Mesothelial cell of epicardium (in vitro differentiated cells): ENCODE measurements at regions not wholly inside any gene's neighbourhood (a gene's known extent, or its start where the extent isn't known, plus 50 kb on each side); places are given as distances from the start of the nearest gene placed in this dataset.

Experiments
- DNase-seq, 2 experiments: peaks; one replicate each; pipeline ENCODE4 v3.0.0; 2021; ENCODE audit warnings: low spot score in 2 of 2; ENCODE audit not compliant: unreplicated experiment in 2 of 2
- H3K27ac Mint-ChIP-seq: 2 replicates; pipeline ENCODE4 v1.8.0; 2021; ENCODE audit warnings: mixed read lengths
- H3K27me3 Mint-ChIP-seq: 2 replicates; pipeline ENCODE4 v1.8.0; 2021; ENCODE audit warnings: low read depth, mixed read lengths
- H3K36me3 Mint-ChIP-seq: 2 replicates; pipeline ENCODE4 v1.8.0; 2021; ENCODE audit warnings: mixed read lengths
- H3K4me1 Mint-ChIP-seq: 2 replicates; pipeline ENCODE4 v1.8.0; 2021; ENCODE audit warnings: mixed read lengths
- H3K4me3 Mint-ChIP-seq: 2 replicates; pipeline ENCODE4 v1.8.0; 2021; ENCODE audit warnings: mild to moderate bottlenecking, moderate library complexity, mixed read lengths
- H3K9me3 Mint-ChIP-seq: 2 replicates; pipeline ENCODE4 v1.8.0; 2021; ENCODE audit warnings: mixed read lengths
- CTCF ChIP-seq: fragments of 200-600 bp; sonication (generic); IDR thresholded peaks from one replicate; pipeline ENCODE4 v1.5.0; 2021; ENCODE audit warnings: antibody characterized with exemption; ENCODE audit not compliant: unreplicated experiment

DNA sequence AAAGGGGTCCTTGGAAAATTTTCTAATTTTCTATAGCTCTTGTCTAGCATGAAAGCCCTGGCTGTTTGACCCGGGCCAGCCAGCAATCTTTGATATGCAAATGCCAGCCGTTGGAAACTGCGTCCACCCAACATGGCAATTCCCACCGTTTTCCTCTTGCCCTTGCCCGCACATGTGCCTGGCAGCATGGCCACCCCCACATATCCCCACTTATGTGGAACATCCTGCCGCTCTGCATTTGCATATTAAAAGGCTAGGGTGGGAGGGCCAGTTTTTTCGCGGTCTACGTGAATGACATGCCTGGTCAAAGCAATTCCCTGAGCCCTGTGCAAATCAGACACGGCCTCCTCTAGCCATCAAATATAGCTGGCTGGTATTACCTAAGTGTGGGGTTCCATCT lies 110.3 kb upstream of the TDRD3 start:
- Mint-ChIP-seq H3K9me3 (peaks cover 3% of the 10 kb centered on the region), H3K4me3 (no peak overlapping the region), H3K4me1 (peaks cover 59% of the 10 kb centered on the region), H3K27me3 (no peaks in the 10 kb centered on the region), H3K27ac (peak overlapping the region; percentile 95), H3K36me3 (no peaks in the 10 kb centered on the region)
- DNase-seq: no peak
- no peak for TF ChIP-seq CTCF

DNA sequence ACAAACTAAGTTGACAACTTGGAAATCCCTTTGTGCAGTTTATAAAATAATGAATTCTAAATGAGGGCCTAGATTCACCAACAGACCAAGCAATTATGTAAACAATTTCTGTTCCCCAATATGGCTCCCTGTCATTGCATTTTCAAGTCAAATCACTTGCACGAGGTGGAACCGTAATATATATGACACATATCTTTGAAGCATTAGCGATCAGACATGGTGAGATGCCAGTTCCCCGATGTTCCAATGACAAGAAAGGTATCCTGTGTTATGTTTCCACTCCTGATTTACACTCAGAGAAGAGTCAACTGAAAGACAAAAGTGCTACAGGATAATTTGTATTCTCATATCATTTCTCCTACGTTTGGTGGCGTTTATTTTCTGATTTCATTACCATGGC lies 108.5 kb upstream of the TDRD3 start:
- Mint-ChIP-seq H3K27me3 (no peaks in the 10 kb centered on the region), H3K9me3 (peaks cover 3% of the 10 kb centered on the region), H3K27ac (peak overlapping the region; percentile 35), H3K36me3 (no peaks in the 10 kb centered on the region), H3K4me3 (no peak overlapping the region), H3K4me1 (peaks cover 60% of the 10 kb centered on the region)
- no peak for TF ChIP-seq CTCF
- no peak for DNase-seq

- no peak overlapping the region for H3K27ac Mint-ChIP-seq
- H3K27me3 Mint-ChIP-seq: no peaks in the 10 kb centered on the region
- H3K4me3 Mint-ChIP-seq: no peak overlapping the region
- peaks cover 7% of the 10 kb centered on the region for H3K4me1 Mint-ChIP-seq
- DNase-seq: no peak
- peaks cover 3% of the 10 kb centered on the region for H3K36me3 Mint-ChIP-seq
- TF ChIP-seq CTCF: no peak
- H3K9me3 Mint-ChIP-seq: peaks cover 13% of the 10 kb centered on the region
These were observed 93.9 kb upstream of the TDRD3 start for GRCh38 chr13:60303166-60303565.

- no peaks in the 10 kb centered on the region for H3K27me3 Mint-ChIP-seq
These were observed 85.5 kb upstream of the TDRD3 start for GRCh38 chr13:60311527-60311926.

DNA sequence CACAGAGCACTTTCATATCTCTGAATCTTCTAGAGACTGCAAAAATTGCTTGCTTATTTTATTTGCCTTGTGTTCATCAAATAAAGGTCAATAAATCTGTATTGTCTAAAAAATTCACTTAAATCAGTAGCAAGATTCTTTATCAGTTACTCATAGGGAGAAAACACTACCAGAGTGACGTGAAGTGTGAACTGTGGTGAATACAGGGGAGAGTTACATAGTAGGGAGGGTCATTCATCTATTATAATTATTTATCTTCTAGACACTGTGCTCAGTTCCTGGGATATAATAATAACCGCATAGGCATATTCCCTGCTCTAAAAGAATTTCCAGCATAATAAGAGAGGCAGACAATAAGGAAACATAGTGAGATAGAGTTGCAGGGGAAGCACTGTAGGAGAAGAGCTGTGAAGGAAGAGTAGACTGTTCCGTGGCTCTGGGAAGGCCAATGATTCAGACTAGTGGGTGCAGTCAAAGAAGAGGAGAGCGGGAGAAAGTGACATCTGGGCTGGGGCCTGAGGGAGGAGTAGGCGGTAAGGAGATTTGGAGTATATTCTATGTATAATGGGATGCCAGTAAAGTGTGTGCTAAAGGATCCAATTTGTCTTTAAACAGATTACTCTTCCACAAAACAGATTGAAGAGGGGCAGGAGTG lies 84.0 kb upstream of the TDRD3 start:
- Mint-ChIP-seq H3K4me1 (peaks cover 11% of the 10 kb centered on the region), H3K9me3 (no peaks in the 10 kb centered on the region), H3K4me3 (no peak overlapping the region), H3K27ac (no peak overlapping the region), H3K27me3 (no peaks in the 10 kb centered on the region), H3K36me3 (no peaks in the 10 kb centered on the region)
- no peak for DNase-seq
- no peak for TF ChIP-seq CTCF

More at GRCh38 chr13:60311527-60311926, 85.5 kb upstream of the TDRD3 start:
- H3K27ac Mint-ChIP-seq: no peak overlapping the region
- no peak for TF ChIP-seq CTCF
- peaks cover 11% of the 10 kb centered on the region for H3K4me1 Mint-ChIP-seq
- H3K4me3 Mint-ChIP-seq: no peak overlapping the region
- H3K36me3 Mint-ChIP-seq: peaks cover 3% of the 10 kb centered on the region
- DNase-seq: no peak
- H3K9me3 Mint-ChIP-seq: peaks cover 7% of the 10 kb centered on the region

DNA sequence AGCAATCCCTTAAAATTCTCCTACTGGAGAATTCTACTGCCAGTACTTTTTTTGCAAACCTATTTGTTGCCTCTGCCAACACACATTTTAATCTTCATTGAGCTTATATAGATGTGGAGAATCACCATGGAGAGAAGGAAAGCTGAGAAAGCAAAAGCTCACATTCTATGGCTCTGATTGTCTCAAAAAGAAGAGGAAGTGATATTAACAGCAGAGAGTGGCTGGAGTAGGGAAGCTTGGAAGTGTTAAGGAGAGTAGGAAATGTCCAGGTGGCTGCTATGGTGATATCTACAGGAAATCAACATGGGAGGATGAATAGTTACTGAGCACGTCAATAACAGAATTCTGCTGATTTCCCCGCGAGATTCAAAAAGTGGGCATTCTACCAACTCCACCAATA lies 78.8 kb upstream of the TDRD3 start:
- H3K36me3 Mint-ChIP-seq: peaks cover 4% of the 10 kb centered on the region
- H3K9me3 Mint-ChIP-seq: peaks cover 5% of the 10 kb centered on the region
- no peak for DNase-seq
- H3K27me3 Mint-ChIP-seq: no peaks in the 10 kb centered on the region
- H3K4me3 Mint-ChIP-seq: no peak overlapping the region
- peaks cover 4% of the 10 kb centered on the region for H3K4me1 Mint-ChIP-seq
- H3K27ac Mint-ChIP-seq: no peak overlapping the region
- TF ChIP-seq CTCF: no peak
